HEK293 (cell line): ENCODE measurements at regions not wholly inside any gene's neighbourhood (a gene's known extent, or its start where the extent isn't known, plus 50 kb on each side); places are given as distances from the start of the nearest gene placed in this dataset.

Source experiments
- AEBP2 ChIP-seq: fragments of 450-650 bp; formaldehyde crosslinking; IDR thresholded peaks from 2 replicates; pipeline ENCODE4 v1.5.1; 2016; ENCODE audit warnings: missing biosample characterization, missing genetic modification characterization, borderline replicate concordance
- ATF2 ChIP-seq: fragments of 450-650 bp; formaldehyde crosslinking; IDR thresholded peaks from 2 replicates; pipeline ENCODE4 v1.5.1; 2016; ENCODE audit warnings: missing biosample characterization, missing genetic modification characterization, low read depth
- CTCF ChIP-seq: fragments of 450-650 bp; formaldehyde crosslinking; IDR thresholded peaks from 2 replicates; pipeline ENCODE4 v1.5.1; 2016; ENCODE audit warnings: missing biosample characterization, missing genetic modification characterization
- PRDM10 ChIP-seq: fragments of 450-650 bp; formaldehyde crosslinking; IDR thresholded peaks from 2 replicates; pipeline ENCODE4 v1.5.1; 2016; ENCODE audit warnings: missing biosample characterization, missing genetic modification characterization
- PRDM6 ChIP-seq: fragments of 450-650 bp; formaldehyde crosslinking; IDR thresholded peaks from 2 replicates; pipeline ENCODE4 v1.5.1; 2017; ENCODE audit warnings: missing biosample characterization, missing genetic modification characterization
- SP7 ChIP-seq: fragments of 450-650 bp; formaldehyde crosslinking; IDR thresholded peaks from 2 replicates; pipeline ENCODE4 v1.5.1; 2016; ENCODE audit warnings: missing biosample characterization, missing genetic modification characterization
- ZNF302 ChIP-seq: fragments of 450-650 bp; formaldehyde crosslinking; IDR thresholded peaks from 2 replicates; pipeline ENCODE4 v1.5.1; 2016; ENCODE audit warnings: missing biosample characterization, missing genetic modification characterization, low read depth
- ZNF362 ChIP-seq: fragments of 450-650 bp; formaldehyde crosslinking; IDR thresholded peaks from 2 replicates; pipeline ENCODE4 v1.5.1; 2016; ENCODE audit warnings: missing biosample characterization, missing genetic modification characterization
- ZNF785 ChIP-seq: fragments of 450-650 bp; formaldehyde crosslinking; IDR thresholded peaks from 2 replicates; pipeline ENCODE4 v1.5.1; 2016; ENCODE audit warnings: missing biosample characterization, missing genetic modification characterization

GRCh38 chr9:1875921-1876448 lies 139.2 kb upstream of the SMARCA2 start:
- TF ChIP-seq CTCF (tag by site-specific recombination): no peak
- no peak for TF ChIP-seq ZNF785
- no peak for TF ChIP-seq ATF2 (tag by site-specific recombination)
- no peak for TF ChIP-seq SP7 (tag by site-specific recombination)
- no peak for TF ChIP-seq ZNF302 (tag by site-specific recombination)
- no peak for TF ChIP-seq AEBP2 (tag by site-specific recombination)
- TF ChIP-seq PRDM10 (tag by site-specific recombination): no peak
- TF ChIP-seq PRDM6 (tag by site-specific recombination): no peak
- TF ChIP-seq ZNF362: no peak
